Lower lobe of right lung (tissue), 2 donors: ENCODE measurements at regions not wholly inside any gene's neighbourhood (a gene's known extent, or its start where the extent isn't known, plus 50 kb on each side); places are given as distances from the start of the nearest gene placed in this dataset.

Source experiments
- ATAC-seq, 2 donors: fragments of 200-7000 bp; cut with Tn5 transposase; one replicate each; pipeline ENCODE4 v1.9.1; 2020 to 2022; ENCODE audit warnings: mild to moderate bottlenecking in 2 of 2, moderate library complexity in 2 of 2
- DNase-seq: peaks from one replicate; pipeline ENCODE4 v3.0.0-alpha.2; 2020
- H3K27ac ChIP-seq: fragments of 200-600 bp; one replicate; pipeline ENCODE4 v1.8.0; 2022
- H3K27me3 ChIP-seq: fragments of 200-600 bp; one replicate; pipeline ENCODE4 v1.8.0; 2022; ENCODE audit warnings: low read depth
- H3K36me3 ChIP-seq: fragments of 200-600 bp; one replicate; pipeline ENCODE4 v1.8.0; 2022; ENCODE audit warnings: mild to moderate bottlenecking
- H3K4me1 ChIP-seq: fragments of 200-600 bp; one replicate; pipeline ENCODE4 v1.8.0; 2022
- H3K4me3 ChIP-seq: fragments of 200-600 bp; one replicate; pipeline ENCODE4 v1.8.0; 2022; ENCODE audit warnings: mild to moderate bottlenecking
- H3K9me3 ChIP-seq: fragments of 200-600 bp; one replicate; pipeline ENCODE4 v1.8.0; 2022
- intact Hi-C: fragments of 100-400 bp; cut with DNase I; formaldehyde crosslinking; loops from one replicate; pipeline ENCODE4 v1.11.0; 2022
- TF ChIP-seq, protein P1 (sequence below): fragments of 200-600 bp; IDR thresholded peaks from one replicate; pipeline ENCODE4 v1.8.0; 2022; ENCODE audit warnings: antibody characterized with exemption, mild to moderate bottlenecking
- donor health status: DM: no; HTN: yes; CAD: no; lungs with severe emphysema.

DNA sequence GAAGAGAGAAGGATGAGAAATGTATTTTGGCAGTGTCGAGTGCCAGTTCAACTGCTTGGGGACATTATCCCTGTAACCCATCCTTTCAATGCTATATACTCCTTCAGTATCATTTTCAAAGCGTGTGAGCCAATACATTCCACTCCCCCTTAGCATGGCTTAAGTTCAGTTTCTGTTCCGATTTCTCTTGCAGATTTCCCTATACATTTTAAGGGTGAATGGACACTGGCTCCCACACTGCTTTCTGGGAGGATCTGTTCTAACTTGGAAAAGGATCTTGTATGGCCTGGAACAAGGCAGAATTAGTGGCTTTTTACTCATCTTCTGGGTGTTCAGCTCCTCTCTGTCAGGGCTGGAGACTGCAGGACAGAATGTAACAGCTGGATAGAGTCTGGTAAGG is 333.8 kb downstream of the HAPSTR1 start:
- DNase-seq (no peak), ATAC-seq (no peak)
- no peak overlapping the region for H3K4me3 ChIP-seq
- TF ChIP-seq, protein P1, sequence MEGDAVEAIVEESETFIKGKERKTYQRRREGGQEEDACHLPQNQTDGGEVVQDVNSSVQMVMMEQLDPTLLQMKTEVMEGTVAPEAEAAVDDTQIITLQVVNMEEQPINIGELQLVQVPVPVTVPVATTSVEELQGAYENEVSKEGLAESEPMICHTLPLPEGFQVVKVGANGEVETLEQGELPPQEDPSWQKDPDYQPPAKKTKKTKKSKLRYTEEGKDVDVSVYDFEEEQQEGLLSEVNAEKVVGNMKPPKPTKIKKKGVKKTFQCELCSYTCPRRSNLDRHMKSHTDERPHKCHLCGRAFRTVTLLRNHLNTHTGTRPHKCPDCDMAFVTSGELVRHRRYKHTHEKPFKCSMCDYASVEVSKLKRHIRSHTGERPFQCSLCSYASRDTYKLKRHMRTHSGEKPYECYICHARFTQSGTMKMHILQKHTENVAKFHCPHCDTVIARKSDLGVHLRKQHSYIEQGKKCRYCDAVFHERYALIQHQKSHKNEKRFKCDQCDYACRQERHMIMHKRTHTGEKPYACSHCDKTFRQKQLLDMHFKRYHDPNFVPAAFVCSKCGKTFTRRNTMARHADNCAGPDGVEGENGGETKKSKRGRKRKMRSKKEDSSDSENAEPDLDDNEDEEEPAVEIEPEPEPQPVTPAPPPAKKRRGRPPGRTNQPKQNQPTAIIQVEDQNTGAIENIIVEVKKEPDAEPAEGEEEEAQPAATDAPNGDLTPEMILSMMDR: no peak
- no peak overlapping the region for H3K27ac ChIP-seq
- H3K27me3 ChIP-seq: no peaks in the 10 kb centered on the region
- no peaks in the 10 kb centered on the region for H3K36me3 ChIP-seq
- intact Hi-C loops: no loop called here
- H3K9me3 ChIP-seq: no peaks in the 10 kb centered on the region
- no peaks in the 10 kb centered on the region for H3K4me1 ChIP-seq

- no peaks in the 10 kb centered on the region for H3K4me1 ChIP-seq
- intact Hi-C loops: no loop called here
- H3K27me3 ChIP-seq: no peaks in the 10 kb centered on the region
- DNase-seq (no peak), ATAC-seq (no peak)
- H3K36me3 ChIP-seq: no peaks in the 10 kb centered on the region
- H3K9me3 ChIP-seq: no peaks in the 10 kb centered on the region
- no peak overlapping the region for H3K27ac ChIP-seq
- H3K4me3 ChIP-seq: no peak overlapping the region
- TF ChIP-seq, protein P1: no peak
Observed at GRCh38 chr16:9428355-9429005, 337.0 kb downstream of the HAPSTR1 start.

- H3K27me3 ChIP-seq: no peaks in the 10 kb centered on the region
- DNase-seq: no peak
- no peaks in the 10 kb centered on the region for H3K36me3 ChIP-seq
- H3K27ac ChIP-seq: no peak overlapping the region
- TF ChIP-seq, protein P1: no peak
- no peaks in the 10 kb centered on the region for H3K9me3 ChIP-seq
- ATAC-seq: no peak
- no peaks in the 10 kb centered on the region for H3K4me1 ChIP-seq
- H3K4me3 ChIP-seq: no peak overlapping the region
- intact Hi-C loops: no loop called here
Observed at GRCh38 chr16:9429646-9430330, 338.3 kb downstream of the HAPSTR1 start.

DNA sequence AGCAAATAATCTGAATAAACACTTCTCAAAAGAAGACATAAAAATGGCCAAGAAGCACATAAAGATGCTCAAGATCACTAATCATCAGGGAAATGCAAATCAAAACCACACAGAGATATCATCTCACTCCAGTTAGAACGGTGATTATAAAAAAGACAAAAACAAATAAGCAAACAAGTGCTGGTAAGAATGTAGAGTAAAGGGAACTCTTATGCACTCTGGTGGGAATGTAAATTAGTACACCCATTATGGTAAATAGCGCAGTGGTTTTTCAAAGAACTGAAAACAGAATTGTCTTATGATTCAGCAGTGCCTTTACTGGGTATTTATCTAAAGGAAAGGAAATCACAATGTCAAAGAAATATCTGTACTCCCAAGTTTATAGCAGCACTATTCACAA is 343.2 kb downstream of the HAPSTR1 start:
- Histone ChIP-seq H3K4me1 (no peaks in the 10 kb centered on the region), H3K9me3 (no peaks in the 10 kb centered on the region), H3K4me3 (no peak overlapping the region), H3K36me3 (no peaks in the 10 kb centered on the region), H3K27me3 (no peaks in the 10 kb centered on the region), H3K27ac (no peak overlapping the region)
- DNase-seq (no peak), ATAC-seq (no peak)
- intact Hi-C loops: no loop called here
- TF ChIP-seq, protein P1: no peak

DNA sequence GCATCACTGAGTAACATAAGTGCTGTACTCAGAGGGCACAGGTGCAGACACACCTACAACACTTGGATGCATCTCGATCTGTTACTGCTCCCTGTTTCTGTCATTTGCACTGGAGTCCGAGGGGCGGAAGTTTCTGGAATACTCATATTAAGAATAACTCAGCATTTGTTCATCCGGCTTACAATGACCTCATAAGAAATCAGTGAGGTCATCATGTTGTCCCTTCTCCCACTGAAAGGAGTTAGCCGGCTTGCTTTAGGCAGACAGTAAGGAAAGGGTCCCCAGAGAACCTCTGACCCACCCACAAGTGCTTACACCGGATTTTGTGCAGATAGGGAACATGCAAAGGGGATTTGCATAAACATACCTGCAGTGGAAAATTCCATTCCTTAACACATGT is 344.7 kb downstream of the HAPSTR1 start:
- H3K27ac ChIP-seq: no peak overlapping the region
- H3K36me3 ChIP-seq: no peaks in the 10 kb centered on the region
- DNase-seq (no peak), ATAC-seq (no peak)
- H3K27me3 ChIP-seq: no peaks in the 10 kb centered on the region
- H3K4me3 ChIP-seq: no peak overlapping the region
- TF ChIP-seq, protein P1: no peak
- no peaks in the 10 kb centered on the region for H3K9me3 ChIP-seq
- H3K4me1 ChIP-seq: no peaks in the 10 kb centered on the region
- intact Hi-C loops: no loop called here
